ENCODE measurements at regions not wholly inside any gene's neighbourhood (a gene's known extent, or its start where the extent isn't known, plus 50 kb on each side); places are given as distances from the start of the nearest gene placed in this dataset.

- no peak overlapping the region for H3K27ac ChIP-seq (ENCODE audit: extremely low read depth, low read depth, low read length)
- ChIA-PET POLR2A (no interaction called here), CTCF (no interaction called here)
- no peaks in the 10 kb centered on the region for H3K9me3 ChIP-seq (ENCODE audit: control insufficient read depth, insufficient read depth, low read depth, low read length)
- no peaks in the 10 kb centered on the region for H3K36me3 ChIP-seq (ENCODE audit: control insufficient read depth in 2 of 2, insufficient read depth in 1 of 2, low read length in 2 of 2)
- H3K4me1 ChIP-seq (ENCODE audit: control insufficient read depth, insufficient read depth, low read length): no peaks in the 10 kb centered on the region
- TF ChIP-seq ZNF184 (tag by site-specific recombination; IDR thresholded peaks at IDR 0.05) (no peak), KLF10 (tag by site-specific recombination; IDR thresholded peaks at IDR 0.05) (no peak), ZBTB48 (tag by site-specific recombination; IDR thresholded peaks at IDR 0.05) (no peak), ZNF266 (tag by site-specific recombination; IDR thresholded peaks at IDR 0.05; ENCODE audit: low read depth) (no peak), ZNF560 (tag by site-specific recombination; IDR thresholded peaks at IDR 0.05; ENCODE audit: borderline replicate concordance) (no peak), ZNF449 (tag by site-specific recombination; IDR thresholded peaks at IDR 0.05) (no peak), ZNF488 (tag by site-specific recombination; IDR thresholded peaks at IDR 0.05) (no peak), SALL2 (tag by site-specific recombination; IDR thresholded peaks at IDR 0.05; ENCODE audit: borderline replicate concordance) (no peak), ZNF514 (tag by site-specific recombination; IDR thresholded peaks at IDR 0.05) (no peak), ZNF18 (tag by site-specific recombination; IDR thresholded peaks at IDR 0.05) (no peak), ZSCAN4 (tag by site-specific recombination; IDR thresholded peaks at IDR 0.05) (no peak), ZSCAN23 (tag by site-specific recombination; IDR thresholded peaks at IDR 0.05) (no peak), ZNF37A (tag by site-specific recombination; IDR thresholded peaks at IDR 0.05) (no peak), ZNF837 (tag by site-specific recombination; IDR thresholded peaks at IDR 0.05) (no peak), SP7 (tag by site-specific recombination; IDR thresholded peaks at IDR 0.05) (no peak), ZSCAN30 (tag by site-specific recombination; IDR thresholded peaks at IDR 0.05) (no peak), ZNF10 (tag by site-specific recombination; IDR thresholded peaks at IDR 0.05) (no peak), KLF17 (tag by site-specific recombination; IDR thresholded peaks at IDR 0.05) (no peak)
- no peak overlapping the region for H3K4me3 ChIP-seq (ENCODE audit: low read depth, low read length)
These were observed 695.9 kb downstream of the OTOL1 start for GRCh38 chr3:162192340-162193029.
